ENCODE measurements at regions not wholly inside any gene's neighbourhood (a gene's known extent, or its start where the extent isn't known, plus 50 kb on each side); places are given as distances from the start of the nearest gene placed in this dataset.
"Not testable (repeated sequence)": the region's sequence is repeated elsewhere in the genome, so short reads cannot be mapped to it uniquely, and the experiment has no call there.

- DNase-seq (ENCODE audit: low read depth): no peak
These were observed 52.0 kb downstream of the ZC3H11B start for GRCh38 chr1:219560856-219561255.

GRCh38 chr1:219559899-219560298, 53.0 kb downstream of the ZC3H11B start:
- DNase-seq (ENCODE audit: low read depth): no peak

GRCh38 chr1:219555806-219556205, 57.1 kb downstream of the ZC3H11B start:
- peak; percentile 56 for DNase-seq (ENCODE audit: low read depth)

GRCh38 chr1:219555031-219555692, 57.7 kb downstream of the ZC3H11B start:
- DNase-seq (ENCODE audit: low read depth): peak; percentile 29

GRCh38 chr1:219553934-219554502, 58.9 kb downstream of the ZC3H11B start:
- peak; percentile 37 for DNase-seq (ENCODE audit: low read depth)

DNA sequence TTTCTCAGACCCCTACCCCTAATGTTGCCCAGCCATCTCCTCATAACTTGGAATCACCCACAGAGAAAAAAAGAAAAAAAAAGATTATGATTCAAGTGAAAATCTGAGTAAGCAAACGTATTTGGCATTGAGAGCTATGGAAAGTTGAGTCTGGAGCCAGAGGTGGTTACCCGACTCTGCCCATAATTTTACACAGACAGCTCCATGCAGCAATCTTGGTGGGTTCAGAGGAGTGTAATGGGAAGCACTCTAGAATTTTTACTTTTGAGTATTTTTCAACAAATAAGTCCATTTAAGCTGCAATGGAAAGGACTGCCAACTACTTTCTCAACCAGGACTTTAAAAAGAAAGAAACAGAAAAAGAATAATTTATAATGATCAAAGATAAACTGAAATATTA, 62.7 kb downstream of the ZC3H11B start:
- DNase-seq (ENCODE audit: low read depth): no peak

DNA sequence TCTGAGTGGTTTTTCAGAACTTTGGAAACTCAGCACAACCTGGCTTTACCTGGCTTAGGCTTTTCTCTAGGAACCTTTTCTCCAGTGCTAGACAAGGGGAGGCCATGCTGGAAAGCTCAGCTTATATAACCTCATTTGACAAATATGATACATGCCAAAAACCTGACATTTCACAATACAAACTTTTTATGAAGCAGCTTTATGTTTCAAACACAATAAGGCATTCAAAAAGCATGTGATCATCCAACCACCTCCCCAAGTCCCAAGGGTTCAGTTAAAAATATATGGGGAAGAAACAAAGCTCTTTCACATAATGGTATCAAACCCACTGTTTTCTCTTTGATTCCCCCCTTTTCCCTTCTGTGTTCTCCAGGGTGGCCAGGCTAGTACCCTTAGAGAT, 63.7 kb downstream of the ZC3H11B start:
- no peak for DNase-seq (ENCODE audit: low read depth)

GRCh38 chr1:219548386-219548785, 64.5 kb downstream of the ZC3H11B start:
- no peak for DNase-seq (ENCODE audit: low read depth)

- DNase-seq (ENCODE audit: low read depth): not testable (repeated sequence)
These were observed 67.1 kb downstream of the ZC3H11B start for GRCh38 chr1:219545756-219546155.

GRCh38 chr1:219544163-219544846, 68.6 kb downstream of the ZC3H11B start:
- no peak for DNase-seq (ENCODE audit: low read depth)

- DNase-seq (ENCODE audit: low read depth): peak; percentile 93
These were observed 69.9 kb downstream of the ZC3H11B start for GRCh38 chr1:219542828-219543518.

DNA sequence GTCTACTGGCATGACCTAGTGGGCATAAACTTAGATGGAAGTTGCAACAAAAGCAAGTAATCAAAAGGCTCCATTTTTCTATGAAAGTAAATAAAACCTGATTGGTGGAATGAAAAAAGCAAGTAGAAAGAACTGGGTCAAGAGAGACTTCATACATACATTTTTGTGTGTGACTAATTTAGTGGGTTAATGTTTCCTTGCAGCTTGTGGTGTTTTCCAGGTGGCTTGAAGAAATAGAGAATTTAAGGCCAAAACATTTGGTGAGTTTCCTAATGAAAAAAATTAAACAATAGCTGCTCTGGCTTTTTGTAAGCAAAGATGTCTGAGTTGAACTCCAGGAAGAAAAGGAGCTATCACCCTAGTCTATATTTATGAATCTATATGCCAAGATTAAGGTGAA, 71.0 kb downstream of the ZC3H11B start:
- peak; percentile 44 for DNase-seq (ENCODE audit: low read depth)

DNA sequence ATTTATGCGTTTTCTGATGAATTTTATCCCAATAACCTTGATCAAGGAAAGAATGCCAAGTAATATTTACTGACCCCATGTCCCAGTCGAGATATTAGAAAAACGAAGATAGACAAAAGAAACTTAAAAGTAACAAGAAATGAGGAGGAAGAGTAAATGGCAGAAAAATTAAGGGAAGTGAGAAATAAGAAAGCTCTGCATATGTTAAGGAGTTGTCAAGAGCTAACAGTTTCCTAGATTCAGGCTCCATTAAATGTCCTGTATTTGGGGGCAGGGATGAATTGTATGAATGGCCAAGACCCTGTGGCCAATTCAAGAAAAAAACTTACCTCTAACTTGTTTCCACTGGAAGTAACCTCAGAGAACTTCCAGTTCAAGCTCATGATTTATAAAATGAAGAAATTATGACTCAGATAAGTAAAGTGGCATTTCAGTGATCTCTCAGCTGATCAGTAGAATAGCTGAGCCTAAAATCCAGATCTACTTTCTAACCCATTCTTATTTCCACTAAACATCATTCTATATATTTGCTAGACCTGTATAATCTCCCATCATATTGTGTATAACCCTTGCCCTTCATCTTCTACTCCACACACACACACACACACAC, 73.2 kb downstream of the ZC3H11B start:
- no peak for DNase-seq (ENCODE audit: low read depth)

DNA sequence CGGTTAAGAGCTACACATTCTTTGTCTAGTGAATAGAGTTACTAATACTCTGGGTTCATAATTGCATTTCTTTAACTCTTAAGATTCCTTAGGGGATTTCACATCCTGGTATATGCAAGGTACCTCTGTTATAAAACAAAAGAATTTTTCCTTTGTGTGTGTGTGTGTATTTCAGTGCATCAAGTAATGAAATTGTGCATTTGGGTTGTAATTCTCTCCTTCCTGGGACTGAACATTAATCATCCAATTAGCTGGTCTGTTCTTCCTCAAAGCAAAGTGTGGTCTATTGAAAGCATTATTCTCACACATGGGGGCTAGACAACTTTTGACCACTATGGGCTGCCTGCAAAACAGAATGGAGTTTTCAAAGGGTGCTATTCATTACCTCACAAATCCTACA, 74.0 kb downstream of the ZC3H11B start:
- no peak for DNase-seq (ENCODE audit: low read depth)

DNA sequence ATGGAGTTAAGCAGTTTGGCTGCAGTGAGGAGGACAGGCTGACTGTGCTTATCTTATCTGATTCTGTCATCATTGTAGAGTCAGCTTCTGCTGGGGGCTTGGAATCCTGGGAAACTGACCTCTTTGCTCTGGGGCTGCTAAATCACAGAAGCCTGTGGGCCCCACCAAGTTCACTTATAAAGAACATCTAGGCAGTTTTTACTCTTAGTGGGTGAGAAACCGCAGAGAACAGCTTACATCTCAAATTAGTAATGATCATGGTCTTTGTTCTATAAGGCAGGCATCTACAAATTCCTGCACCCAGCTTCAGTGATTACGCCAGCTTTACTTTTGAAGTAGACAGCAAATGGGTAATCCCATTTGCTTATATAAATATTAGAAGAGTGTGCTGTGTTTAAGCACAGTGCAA, 75.7 kb downstream of the ZC3H11B start:
- DNase-seq (ENCODE audit: low read depth): peak; percentile 77

- no peak for DNase-seq (ENCODE audit: low read depth)
These were observed 76.9 kb downstream of the ZC3H11B start for GRCh38 chr1:219536038-219536437.

GRCh38 chr1:219534991-219535390, 77.9 kb downstream of the ZC3H11B start:
- DNase-seq (ENCODE audit: low read depth): peak; percentile 66

DNA sequence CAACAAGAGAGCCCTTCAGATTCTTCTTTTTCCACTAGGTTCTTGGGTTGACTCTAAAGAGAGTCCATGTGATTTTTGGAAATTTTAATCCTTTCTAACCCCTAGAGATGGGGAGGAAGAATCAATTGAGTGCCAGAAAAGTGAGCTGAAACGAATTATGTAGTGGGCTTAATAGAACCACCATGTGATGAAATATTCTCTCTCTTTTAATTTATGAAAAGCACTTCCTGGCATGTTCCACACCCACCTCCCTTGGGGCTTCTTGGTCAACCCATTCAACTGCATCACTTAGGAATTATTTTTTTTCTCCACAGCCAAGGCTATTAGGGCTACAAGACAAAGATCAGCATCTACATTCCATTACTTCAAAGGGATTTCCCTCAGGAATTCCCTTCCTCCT, 79.6 kb downstream of the ZC3H11B start:
- peak; percentile 45 for DNase-seq (ENCODE audit: low read depth)

DNA sequence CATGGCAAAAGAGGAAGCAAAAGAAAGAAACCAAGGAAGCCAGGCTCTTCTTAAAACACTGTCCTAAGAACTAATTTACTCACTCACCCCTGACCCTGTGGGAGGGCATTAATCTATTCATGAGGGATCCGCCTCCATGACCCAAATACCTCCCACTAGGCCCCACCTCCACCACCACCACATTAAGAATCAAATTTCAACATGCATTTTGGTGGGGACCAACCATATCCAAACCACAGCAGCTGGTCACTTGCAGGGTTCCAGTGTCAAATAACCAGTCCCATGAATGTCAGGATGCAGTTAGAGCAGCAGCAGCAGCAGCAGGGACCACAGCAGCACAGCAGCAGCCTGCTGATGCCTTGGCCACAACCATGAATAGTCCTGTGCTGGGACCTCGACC, 83.8 kb downstream of the ZC3H11B start:
- no peak for DNase-seq (ENCODE audit: low read depth)

GRCh38 chr1:219528633-219529032, 84.3 kb downstream of the ZC3H11B start:
- no peak for DNase-seq (ENCODE audit: low read depth)

GRCh38 chr1:219527994-219528393, 84.9 kb downstream of the ZC3H11B start:
- DNase-seq (ENCODE audit: low read depth): no peak

DNA sequence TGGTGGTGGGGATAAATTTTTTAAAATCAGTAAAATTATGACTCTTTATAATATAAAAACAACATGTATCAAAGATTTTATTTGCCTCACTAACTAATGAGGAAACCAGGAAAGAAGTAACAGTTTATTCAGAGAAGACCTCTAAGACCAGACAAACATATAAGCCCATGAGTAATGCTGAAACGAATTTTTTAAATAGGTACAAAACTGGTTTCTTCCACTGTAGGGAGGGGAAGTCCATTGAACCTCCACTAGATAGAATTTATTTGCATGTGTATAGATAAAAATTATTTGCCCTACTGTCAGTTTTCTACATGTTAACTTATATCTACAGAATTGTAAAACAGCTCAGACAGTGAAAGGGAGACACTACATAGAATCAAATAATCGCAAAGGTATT, 86.8 kb downstream of the ZC3H11B start:
- DNase-seq (ENCODE audit: low read depth): no peak

All from amniotic epithelial cell (primary cell).